ENCODE measurements at regions not wholly inside any gene's neighbourhood (a gene's known extent, or its start where the extent isn't known, plus 50 kb on each side); places are given as distances from the start of the nearest gene placed in this dataset.

DNA sequence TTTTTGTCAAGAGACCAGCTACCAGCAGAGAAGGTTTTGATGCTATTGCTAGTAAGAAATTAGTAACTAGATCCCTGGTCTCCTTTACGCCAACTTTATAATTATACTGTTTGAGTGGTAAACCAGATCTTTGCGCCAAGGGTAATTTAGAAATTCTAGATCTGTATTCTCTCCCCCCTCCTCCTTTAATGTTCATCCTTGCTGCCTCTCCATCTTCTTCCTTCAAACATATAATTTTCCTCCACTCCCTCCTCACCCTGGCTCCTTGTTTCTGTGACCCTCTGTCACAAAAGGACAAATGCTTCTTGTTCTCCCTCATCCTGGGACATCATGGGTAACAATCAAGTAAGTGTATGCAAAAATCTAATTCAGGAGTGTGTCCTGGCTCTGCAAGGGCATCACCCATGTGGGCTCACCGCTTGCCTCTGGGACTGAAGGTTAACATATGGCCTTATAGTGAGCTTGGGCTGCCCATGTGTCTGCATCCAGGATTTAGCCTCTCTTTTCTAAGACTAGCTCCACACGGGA lies 121.2 kb downstream of the BAMBI start:
- Histone ChIP-seq H3K27ac (ENCODE audit: extremely low read depth, low read depth, low read length) (no peak overlapping the region), H4K20me1 (replicated peaks; ENCODE audit: control insufficient read depth, insufficient read depth, low read length) (no peaks in the 10 kb centered on the region), H3K36me3 (ENCODE audit: control insufficient read depth, insufficient read depth, low read length) (no peaks in the 10 kb centered on the region), H3K79me2 (ENCODE audit: control insufficient read depth, insufficient read depth, low read length) (no peaks in the 10 kb centered on the region), H2AFZ (ENCODE audit: low read depth, low read length) (peak overlapping the region; percentile 60; the same call in 1 of the 2 replicates), H3K4me1 (replicated peaks in 1 of 2; ENCODE audit: control insufficient read depth in 2 of 2, insufficient read depth in 2 of 2, low read length in 2 of 2) (peaks cover 11 to 16% of the 10 kb centered on the region in 2 experiments; a peak in 4 of 5 replicates), H3K9me1 (ENCODE audit: control insufficient read depth, insufficient read depth, low read length) (no peaks in the 10 kb centered on the region), H3K9me3 (replicated peaks; ENCODE audit: control insufficient read depth, insufficient read depth, low read depth, low read length) (0 out of 2 replicates have a peak, but pooled peaks cover 2% of the 10 kb centered on the region), H3K4me3 (no peak overlapping the region), H3K27me3 (ENCODE audit: control insufficient read depth in 2 of 2, insufficient read depth in 2 of 2, low read length in 2 of 2) (no peaks in the 10 kb centered on the region), H3K4me2 (ENCODE audit: insufficient read depth, low read length) (no peak overlapping the region), H3K9ac (ENCODE audit: insufficient read depth in 1 of 2, low read depth in 2 of 2, low read length in 2 of 2) (no peak overlapping the region)
- no peak for DNase-seq (ENCODE audit: extremely low read depth in 1 of 4, low spot score in 3 of 4)
- in situ Hi-C loops (cut with MboI) (no loop called here), intact Hi-C loops (cut with micrococcal nuclease) (no loop called here)
- no peak for ATAC-seq
- BruUV-seq (replicated peaks) = no TSS peak
- no peak for FAIRE-seq
- ChIA-PET CTCF (ENCODE audit: low intra/inter-chr PET ratio) (no interaction called here), POLR2A (interaction anchor here (1.2 to 2.2 kb wide), 2 partner anchors 8 to 9 kb away, joined by 4 to 19 read pairs; no protein-coding TSS in a partner anchor)
- 93% methylated on average over 4 of the region's 4 CpGs for WGBS (ENCODE audit: insufficient coverage, low coverage, missing lambda C conversion rate)
- TF ChIP-seq EP300 (IDR thresholded peaks at IDR 0.05; ENCODE audit: low read length) = no peak
- TF ChIP-seq, protein P1, sequence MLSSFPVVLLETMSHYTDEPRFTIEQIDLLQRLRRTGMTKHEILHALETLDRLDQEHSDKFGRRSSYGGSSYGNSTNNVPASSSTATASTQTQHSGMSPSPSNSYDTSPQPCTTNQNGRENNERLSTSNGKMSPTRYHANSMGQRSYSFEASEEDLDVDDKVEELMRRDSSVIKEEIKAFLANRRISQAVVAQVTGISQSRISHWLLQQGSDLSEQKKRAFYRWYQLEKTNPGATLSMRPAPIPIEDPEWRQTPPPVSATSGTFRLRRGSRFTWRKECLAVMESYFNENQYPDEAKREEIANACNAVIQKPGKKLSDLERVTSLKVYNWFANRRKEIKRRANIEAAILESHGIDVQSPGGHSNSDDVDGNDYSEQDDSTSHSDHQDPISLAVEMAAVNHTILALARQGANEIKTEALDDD (IDR thresholded peaks at IDR 0.05) = 0 out of 2 replicates have a peak, but pooled peaks have one; percentile 35

DNA sequence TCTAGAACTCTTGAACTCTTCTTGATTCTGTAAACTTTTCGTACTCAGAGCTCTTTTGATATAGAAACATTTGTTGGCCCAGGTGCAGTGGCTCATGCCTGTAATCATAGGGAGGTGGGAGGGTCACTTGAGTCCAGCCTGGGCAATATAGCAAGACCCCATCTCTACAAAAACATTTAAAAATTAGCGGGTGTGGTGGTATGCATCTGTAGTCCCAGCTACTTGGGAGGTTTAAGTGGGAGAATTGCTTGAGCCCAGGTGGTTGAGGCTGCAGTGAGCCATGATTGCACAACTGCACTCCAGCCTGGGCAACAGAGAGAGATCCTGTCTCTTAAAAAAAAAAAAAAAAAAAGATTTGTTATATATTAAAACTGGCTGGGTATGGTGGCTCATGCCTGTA lies 121.6 kb downstream of the BAMBI start:
- in situ Hi-C loops (cut with MboI) = no loop called here
- Histone ChIP-seq H3K4me2 (ENCODE audit: insufficient read depth, low read length) (no peak overlapping the region), H2AFZ (ENCODE audit: low read depth, low read length) (no peak overlapping the region), H3K9me3 (replicated peaks; ENCODE audit: control insufficient read depth, insufficient read depth, low read depth, low read length) (0 out of 2 replicates have a peak, but pooled peaks cover 2% of the 10 kb centered on the region), H3K79me2 (ENCODE audit: control insufficient read depth, insufficient read depth, low read length) (no peaks in the 10 kb centered on the region), H3K9me1 (ENCODE audit: control insufficient read depth, insufficient read depth, low read length) (no peaks in the 10 kb centered on the region), H3K27me3 (ENCODE audit: control insufficient read depth in 2 of 2, insufficient read depth in 2 of 2, low read length in 2 of 2) (no peaks in the 10 kb centered on the region), H4K20me1 (replicated peaks; ENCODE audit: control insufficient read depth, insufficient read depth, low read length) (no peaks in the 10 kb centered on the region), H3K4me3 (no peak overlapping the region), H3K36me3 (ENCODE audit: control insufficient read depth, insufficient read depth, low read length) (no peaks in the 10 kb centered on the region), H3K27ac (ENCODE audit: extremely low read depth, low read depth, low read length) (no peak overlapping the region), H3K4me1 (replicated peaks in 1 of 2; ENCODE audit: control insufficient read depth in 2 of 2, insufficient read depth in 2 of 2, low read length in 2 of 2) (peaks cover 11 to 16% of the 10 kb centered on the region in 2 experiments; a peak in 4 of 5 replicates), H3K9ac (ENCODE audit: insufficient read depth in 1 of 2, low read depth in 2 of 2, low read length in 2 of 2) (no peak overlapping the region)
- FAIRE-seq (no peak), DNase-seq (ENCODE audit: extremely low read depth in 1 of 4, low spot score in 3 of 4) (no peak), ATAC-seq (no peak)
- BruUV-seq (replicated peaks) = no TSS peak
- ChIA-PET POLR2A (interaction anchor here (1.2 to 2.2 kb wide), 2 partner anchors 8 to 9 kb away, joined by 4 to 19 read pairs; no protein-coding TSS in a partner anchor), CTCF (ENCODE audit: low intra/inter-chr PET ratio) (no interaction called here)
- intact Hi-C loops (cut with micrococcal nuclease) = no loop called here
- 96% methylated on average over 2 of the region's 2 CpGs for WGBS (ENCODE audit: insufficient coverage, low coverage, missing lambda C conversion rate)
- peak; percentile 45 for TF ChIP-seq BCOR (IDR thresholded peaks at IDR 0.05)
- TF ChIP-seq ZNF507 (tag; conservative IDR thresholded peaks at IDR 0.05) = no peak
